CD4-positive, alpha-beta T cell treated with Interleukin-6 at 100 ng/mL for 8 hours (primary cell): ENCODE measurements at regions not wholly inside any gene's neighbourhood (a gene's known extent, or its start where the extent isn't known, plus 50 kb on each side); places are given as distances from the start of the nearest gene placed in this dataset.

Source experiments
- DNase-seq: peaks from one replicate; pipeline ENCODE4 v3.0.0-alpha.2; 2020; ENCODE audit warnings: mixed read lengths, low spot score

DNA sequence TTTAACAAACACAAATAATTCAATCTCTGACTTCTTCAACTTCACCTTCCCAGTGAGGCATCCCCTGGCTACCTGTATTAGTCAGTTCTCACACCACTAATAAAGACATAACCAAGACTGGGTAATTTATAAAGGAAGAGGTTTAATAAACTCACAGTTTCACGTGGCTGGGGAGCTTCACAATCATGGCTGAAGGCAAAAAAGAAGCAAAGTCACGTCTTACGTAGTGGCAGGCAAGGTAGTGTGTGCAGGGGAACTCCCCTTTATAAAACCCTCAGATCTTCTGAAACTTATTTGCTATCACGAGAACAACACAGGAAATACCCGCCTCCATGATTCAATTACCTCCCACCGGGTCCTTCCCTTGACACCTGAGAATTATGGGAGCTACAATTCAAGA lies 478.5 kb downstream of the ADGRL2 start:
- DNase-seq, result no peak

DNA sequence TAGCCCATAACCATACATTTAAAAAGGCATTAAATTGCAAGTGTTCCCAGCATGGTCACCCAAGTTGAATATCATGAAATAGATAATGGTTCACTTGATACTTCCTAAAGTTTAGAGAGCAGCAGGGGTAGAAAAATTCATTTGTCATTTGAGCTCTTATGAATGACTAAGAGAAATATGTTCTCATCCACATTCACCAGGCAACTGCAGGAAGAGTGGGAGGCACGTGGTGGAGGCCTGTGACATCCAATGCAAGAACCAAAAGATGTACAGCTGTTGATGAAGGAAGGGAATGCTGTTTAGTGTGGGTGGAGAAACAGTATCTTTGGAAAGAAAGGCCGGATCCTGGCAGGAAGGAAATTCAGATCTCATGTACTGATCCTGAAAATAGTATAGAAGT lies 473.1 kb downstream of the ADGRL2 start:
- no peak for DNase-seq

DNA sequence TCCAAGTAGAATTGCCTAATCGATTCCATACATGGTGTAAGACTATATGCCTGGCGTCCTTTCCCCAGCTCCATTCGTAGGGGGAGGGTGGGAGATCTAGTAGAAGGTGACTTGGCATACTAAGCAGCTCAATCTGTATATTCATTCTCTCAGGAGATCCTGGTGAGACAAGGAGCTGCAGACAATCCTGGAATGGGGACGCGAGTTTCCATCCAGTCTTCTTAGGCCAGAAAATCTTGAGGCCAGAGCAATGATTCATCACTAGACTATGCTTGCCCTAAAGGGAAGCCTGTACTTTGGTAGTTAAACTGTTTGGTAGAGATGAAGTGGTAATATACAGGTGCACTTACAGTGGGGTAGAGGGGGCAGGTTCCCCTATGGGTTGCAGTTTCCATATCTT lies 468.7 kb downstream of the ADGRL2 start:
- DNase-seq, result no peak

DNA sequence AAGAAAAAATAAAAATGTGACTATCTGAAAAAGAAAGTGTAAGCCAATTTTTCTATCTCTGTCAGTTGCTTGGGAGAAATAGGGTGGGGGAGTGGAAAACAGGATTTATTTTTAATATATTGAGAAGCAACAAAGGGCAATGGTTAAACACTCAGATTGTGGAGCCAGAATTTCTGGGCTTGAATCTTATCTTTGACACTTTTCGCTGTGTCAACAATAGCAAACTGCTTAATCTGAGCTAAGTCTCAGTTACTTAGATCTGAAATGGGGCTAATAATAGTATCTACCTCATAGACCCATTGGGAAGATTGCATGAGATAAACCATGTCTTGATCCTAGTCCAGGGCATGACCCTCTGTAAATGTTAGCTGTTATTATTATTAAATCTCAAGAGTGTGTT lies 468.1 kb downstream of the ADGRL2 start:
- no peak for DNase-seq

DNA sequence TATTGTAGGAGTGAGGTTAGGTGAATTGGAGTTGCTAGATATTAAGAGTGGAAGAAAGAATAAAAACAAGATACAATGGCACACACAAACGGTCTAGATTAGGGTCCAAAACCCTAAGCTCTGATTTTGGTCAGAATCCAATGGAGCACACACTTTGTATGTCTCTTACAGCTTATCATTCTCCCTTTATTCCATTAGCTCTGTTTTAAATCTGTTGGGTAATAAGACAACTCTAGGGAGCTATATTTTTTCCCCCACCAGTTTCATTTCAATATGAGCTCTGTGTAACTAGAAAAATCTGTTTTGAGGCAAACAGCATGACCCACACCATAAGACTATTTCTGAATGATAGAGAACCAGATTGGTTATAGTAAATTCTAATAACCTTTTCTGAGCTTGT lies 465.6 kb downstream of the ADGRL2 start:
- no peak for DNase-seq

GRCh38 chr1:82265436-82265835 lies 464.7 kb downstream of the ADGRL2 start:
- no peak for DNase-seq

- DNase-seq, result no peak
Observed at GRCh38 chr1:82264802-82265201, 464.1 kb downstream of the ADGRL2 start.

DNA sequence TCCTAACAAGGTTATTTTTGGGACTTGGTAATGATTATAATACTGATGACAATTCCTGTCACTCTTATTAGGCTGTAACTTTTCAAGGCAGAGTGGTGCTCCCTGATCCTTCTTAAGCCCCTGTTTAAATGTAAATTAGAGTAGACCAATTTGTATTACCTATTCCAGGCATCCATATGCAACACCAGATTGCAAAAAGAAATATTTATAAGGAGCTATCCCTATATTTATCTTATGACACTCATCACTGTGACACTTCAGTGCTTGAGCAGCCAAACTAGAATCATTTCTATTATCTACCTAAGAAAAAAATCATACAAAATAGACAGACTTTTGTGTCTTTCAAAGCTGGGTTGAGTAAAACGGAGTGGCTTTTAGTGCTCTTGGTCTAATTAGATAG lies 462.7 kb downstream of the ADGRL2 start:
- no peak for DNase-seq

DNA sequence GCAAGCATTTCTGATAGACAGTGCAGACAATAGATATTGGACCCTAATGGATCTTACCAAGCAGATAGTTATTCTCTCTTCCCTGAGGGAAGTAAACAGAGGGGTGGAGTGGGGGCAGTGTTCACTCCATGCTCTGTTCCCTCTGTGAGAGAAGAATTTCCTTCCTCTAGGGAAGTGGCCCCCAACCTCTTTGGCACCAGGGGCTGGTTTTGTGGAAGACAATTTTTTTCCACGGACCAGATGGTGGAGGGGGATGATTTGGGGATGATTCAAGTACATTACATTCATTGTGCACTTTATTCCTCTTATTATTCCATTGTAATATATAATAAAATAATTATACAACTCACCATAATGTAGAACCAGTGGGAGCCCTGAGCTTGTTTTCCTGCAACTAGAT lies 459.9 kb downstream of the ADGRL2 start:
- DNase-seq, result no peak

DNA sequence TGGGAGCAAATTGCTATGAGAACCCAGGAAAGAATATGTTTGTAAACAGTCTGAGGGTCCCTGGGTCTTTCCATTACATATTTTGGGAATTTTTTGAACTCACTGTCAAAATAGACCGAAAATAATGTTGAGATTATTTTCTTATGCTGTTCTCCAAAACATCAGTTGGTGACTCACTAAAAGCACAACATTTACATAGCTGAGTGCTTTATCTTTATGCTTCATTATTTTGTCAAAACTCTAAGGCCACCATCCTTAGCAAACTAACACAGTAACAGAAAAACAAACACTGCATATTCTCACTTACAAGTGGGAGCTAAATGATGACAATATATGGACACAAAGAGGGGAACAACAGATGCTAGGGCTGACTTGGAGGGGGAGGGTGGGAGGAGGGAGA lies 459.3 kb downstream of the ADGRL2 start:
- no peak for DNase-seq

- DNase-seq, result no peak
Observed at GRCh38 chr1:82258887-82259286, 458.2 kb downstream of the ADGRL2 start.

DNA sequence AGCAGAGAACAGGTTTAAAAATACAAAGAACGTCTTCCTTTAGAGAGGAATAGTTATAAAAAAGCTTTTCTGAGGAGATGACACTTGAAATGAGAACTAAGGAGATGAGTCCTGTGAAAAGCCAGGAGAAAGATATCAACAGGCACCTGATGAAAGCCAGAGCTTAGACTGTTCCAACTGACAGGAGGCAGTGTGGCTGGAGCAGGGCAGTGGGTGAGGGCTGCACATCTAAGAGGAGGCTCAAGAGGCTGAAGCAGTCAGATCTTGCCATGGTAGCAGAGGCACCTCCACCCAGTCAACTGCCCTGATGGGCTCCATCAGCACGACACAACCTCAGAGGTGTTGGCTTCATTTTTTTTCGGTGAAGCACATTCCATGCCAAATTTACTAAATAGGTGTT lies 445.3 kb downstream of the ADGRL2 start:
- DNase-seq, result no peak

DNA sequence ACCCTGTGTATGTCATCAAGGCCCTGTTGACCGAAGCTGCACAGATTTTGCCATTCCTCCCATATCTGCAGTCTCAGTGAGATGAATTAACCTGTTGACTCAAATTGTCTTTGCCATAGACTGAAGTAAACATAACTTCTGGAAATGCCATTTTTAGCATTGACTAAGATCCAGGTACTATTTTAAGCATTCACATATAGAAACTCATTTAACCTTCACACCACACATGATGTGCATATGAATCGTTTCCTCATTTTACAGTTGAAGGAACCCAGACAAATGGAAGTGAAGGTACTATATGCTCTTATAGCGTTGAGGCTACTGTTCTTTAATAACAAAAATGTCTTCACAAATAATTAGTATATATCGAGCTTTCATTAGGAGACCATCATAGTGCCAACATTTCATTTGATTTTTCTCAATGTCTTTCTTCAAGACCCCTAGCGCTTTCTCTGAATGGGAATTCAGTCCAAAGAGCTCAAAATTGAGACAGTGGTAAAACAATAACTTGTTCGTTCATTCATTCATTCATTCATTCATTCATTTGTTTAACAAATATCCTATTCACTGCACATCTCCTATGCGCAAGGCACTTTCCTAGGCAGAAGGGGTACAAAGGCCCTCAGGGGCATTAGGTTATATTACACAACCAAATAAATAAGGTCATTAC lies 444.7 kb downstream of the ADGRL2 start:
- no peak for DNase-seq

DNA sequence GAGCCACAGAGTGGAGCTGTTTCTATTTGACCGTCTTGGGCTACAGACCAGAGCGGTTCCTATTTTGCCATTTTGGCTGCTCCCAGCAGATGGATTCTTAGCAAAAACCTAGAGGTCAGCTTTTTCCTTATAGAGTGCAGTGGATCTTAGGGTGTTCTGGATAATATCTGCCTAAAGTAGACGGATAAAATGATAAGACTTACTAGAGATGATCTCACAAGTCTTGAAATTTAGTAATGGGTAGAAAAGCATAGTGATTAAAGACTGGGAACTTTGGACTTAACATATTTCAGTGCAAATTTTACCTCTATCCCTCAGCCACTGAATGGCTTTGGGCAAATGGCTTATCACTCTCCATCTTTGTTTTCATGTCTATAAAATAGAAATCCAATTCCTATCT lies 439.8 kb downstream of the ADGRL2 start:
- DNase-seq, result no peak

DNA sequence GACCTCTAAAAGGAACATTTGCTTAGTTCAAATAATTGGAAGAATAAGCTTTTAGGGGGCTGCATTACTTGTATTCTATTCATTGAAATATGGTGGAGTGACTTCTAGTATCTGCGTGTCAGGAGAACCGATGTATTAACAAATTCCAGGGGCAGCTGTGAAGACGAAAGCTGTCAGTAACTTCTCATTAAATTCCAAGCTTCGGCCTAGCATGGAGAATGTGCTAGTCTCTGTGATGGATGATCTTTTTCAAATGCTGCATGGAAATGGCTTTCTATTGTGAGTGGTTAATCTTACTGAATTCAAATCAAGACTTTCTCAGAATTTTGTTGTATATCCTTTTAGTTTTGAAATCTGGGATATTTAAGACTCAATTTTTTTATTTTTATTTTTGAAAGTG lies 429.9 kb downstream of the ADGRL2 start:
- DNase-seq, result no peak

DNA sequence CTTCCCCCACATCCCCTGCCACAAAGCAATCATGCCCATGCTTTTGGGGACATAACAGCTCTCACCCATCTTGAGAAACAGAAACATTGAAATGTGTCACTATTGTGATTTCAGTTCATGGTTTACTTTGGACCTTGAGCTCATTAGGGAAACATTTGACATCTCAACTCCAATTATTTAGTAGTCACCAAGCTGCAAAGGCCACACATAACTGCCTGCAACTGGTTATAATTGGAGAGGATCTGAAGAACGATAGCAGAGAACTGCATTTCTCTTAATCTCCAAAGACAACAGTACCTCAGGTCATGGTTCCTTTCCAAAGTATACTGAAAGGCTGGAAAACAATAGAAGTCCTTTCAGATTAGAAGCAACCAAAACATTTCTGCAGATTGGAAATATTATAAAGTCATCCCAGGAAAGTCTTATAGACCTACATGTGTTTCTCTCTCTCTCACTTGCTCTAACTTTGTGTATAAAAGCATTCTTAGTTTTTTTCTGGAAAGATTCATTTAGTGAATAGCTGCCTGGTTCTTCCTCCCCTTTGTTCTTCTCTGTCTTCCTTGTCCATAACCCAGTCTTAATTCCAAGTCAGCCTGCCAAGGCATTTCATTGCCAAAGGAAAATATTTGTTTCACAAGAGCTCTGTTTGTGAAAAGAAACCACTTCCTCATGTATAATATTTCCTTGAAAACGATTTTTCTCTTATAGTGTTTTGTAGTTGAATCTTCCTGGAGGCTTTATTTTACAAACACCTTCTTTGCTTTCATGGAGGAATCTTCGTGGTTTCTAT lies 426.8 kb downstream of the ADGRL2 start:
- no peak for DNase-seq

- no peak for DNase-seq
Observed at GRCh38 chr1:82226186-82226505, 425.4 kb downstream of the ADGRL2 start.

DNA sequence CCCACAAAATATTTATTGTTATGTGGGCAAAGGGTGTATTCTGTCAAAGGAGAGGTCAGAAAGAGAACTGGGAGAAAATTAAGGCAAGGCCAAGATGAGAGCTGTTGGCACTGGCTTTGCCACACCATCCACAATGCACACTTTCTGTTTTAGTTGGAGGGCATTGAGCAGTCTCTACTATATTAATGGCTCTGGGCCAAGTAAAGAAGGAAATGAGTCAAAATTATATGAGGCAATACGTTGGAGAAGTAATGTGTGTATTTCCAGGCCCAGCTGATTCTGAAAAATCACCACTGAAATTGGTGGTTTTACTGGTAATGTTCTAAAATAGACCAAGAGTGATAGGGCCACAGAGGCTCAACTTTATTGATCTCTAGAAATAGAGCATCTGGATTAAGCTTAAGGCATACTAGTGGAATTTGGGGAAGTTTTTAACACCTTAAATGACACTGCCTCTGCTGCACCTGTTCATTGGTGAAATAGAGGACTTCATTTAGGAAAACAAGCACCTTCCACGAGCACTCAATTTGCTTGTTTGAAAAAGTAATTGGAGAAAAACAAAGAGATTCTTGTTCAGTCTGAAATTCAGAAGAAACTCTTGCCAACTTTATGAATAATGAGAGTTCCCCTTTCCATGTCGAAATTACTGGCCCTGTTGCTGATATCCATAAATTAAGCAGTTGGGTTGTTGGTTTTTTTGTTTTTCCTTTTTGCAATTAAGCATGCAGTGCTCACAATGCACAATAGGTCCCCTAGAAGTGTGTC lies 424.9 kb downstream of the ADGRL2 start:
- DNase-seq, result no peak

DNA sequence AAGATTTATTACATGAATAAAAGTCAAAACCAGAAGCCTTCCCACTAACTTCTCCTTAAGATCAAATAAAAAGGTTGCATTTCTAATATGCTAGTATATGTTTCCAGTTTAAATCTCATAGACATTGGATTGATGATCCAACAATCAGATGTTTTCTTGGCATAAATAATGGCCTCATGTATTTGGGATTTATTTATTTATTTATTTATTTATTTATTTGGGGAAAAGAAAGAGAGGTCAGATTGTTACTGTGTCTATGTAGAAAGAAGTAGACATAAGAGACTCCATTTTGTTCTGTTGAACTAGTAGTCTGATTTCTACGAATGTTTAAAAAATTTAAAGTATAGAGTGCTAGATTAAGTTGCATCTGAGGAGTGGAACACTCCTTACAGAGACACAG lies 422.4 kb downstream of the ADGRL2 start:
- DNase-seq, result no peak

- no peak for DNase-seq
Observed at GRCh38 chr1:82221721-82222120, 421.0 kb downstream of the ADGRL2 start.

- DNase-seq, result no peak
Observed at GRCh38 chr1:82220754-82221153, 420.0 kb downstream of the ADGRL2 start.

DNA sequence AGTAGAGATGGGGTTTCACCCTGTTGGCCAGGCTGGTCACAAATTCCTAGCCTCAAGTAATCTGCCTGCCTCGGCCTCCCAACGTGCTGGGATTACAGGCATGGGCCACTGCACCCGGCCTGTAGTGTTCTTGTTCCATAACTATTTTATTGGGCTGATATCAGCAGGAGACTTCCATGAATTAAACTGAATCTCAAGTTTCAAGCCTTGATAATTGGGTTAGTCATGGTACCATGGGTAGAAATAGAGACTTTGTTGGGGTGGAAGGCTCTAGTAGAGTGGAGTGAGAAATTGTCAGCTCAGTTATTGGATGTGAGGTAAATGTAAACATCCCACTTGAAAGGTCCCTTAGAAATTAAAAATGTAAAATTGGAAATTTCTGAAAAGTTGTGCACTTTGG lies 419.1 kb downstream of the ADGRL2 start:
- DNase-seq, result no peak

- DNase-seq, result no peak
Observed at GRCh38 chr1:82218846-82219245, 418.1 kb downstream of the ADGRL2 start.

DNA sequence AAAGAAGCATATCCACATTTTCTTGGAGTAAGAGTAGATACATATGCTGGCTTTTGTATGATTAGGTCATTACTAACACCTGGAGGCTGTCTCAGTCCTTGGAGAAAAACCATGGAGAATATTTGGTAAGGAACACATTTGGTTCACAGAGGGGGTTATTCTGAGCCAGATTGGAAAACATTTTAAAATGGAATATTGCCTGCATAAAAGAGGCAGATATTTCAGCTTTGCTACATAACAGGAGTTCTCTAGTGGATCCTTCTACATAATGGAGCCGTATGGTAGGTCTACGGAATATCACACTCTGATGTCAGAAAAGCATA lies 415.1 kb downstream of the ADGRL2 start:
- no peak for DNase-seq
